Large intestine (tissue), 3 donors: ENCODE measurements at regions not wholly inside any gene's neighbourhood (a gene's known extent, or its start where the extent isn't known, plus 50 kb on each side); places are given as distances from the start of the nearest gene placed in this dataset.

Experiments used
- DNase-seq, 2 donors: peaks; one replicate each; pipeline versions ENCODE4 v3.0.0 to v3.0.0-alpha.2; 2013
- H3K27ac ChIP-seq: one replicate; pipeline ENCODE4 v1.5.1; 2013; ENCODE audit warnings: low read length
- H3K27me3 ChIP-seq: 2 replicates; pipeline ENCODE4 v1.6.1; 2013; ENCODE audit warnings: low read length; ENCODE audit not compliant: control insufficient read depth, insufficient read depth
- H3K36me3 ChIP-seq: 2 replicates; pipeline ENCODE4 v1.6.1; 2013; ENCODE audit warnings: low read length; ENCODE audit not compliant: control insufficient read depth, insufficient read depth
- H3K4me1 ChIP-seq: one replicate; pipeline ENCODE4 v1.6.1; 2013; ENCODE audit warnings: low read length; ENCODE audit not compliant: control insufficient read depth, insufficient read depth
- H3K4me3 ChIP-seq: one replicate; pipeline ENCODE4 v1.5.1; 2013; ENCODE audit warnings: low read length
- H3K9me3 ChIP-seq: one replicate; pipeline ENCODE4 v1.6.1; 2013; ENCODE audit warnings: mild to moderate bottlenecking, low read depth, low read length, moderate library complexity; ENCODE audit not compliant: control insufficient read depth
- WGBS: methylation state at CpG from one replicate; pipeline ENCODE4 v1.1.5; 2013; ENCODE audit warnings: low lambda C conversion rate; ENCODE audit not compliant: insufficient coverage; 5-methylcytosine and 5-hydroxymethylcytosine counted together

DNA sequence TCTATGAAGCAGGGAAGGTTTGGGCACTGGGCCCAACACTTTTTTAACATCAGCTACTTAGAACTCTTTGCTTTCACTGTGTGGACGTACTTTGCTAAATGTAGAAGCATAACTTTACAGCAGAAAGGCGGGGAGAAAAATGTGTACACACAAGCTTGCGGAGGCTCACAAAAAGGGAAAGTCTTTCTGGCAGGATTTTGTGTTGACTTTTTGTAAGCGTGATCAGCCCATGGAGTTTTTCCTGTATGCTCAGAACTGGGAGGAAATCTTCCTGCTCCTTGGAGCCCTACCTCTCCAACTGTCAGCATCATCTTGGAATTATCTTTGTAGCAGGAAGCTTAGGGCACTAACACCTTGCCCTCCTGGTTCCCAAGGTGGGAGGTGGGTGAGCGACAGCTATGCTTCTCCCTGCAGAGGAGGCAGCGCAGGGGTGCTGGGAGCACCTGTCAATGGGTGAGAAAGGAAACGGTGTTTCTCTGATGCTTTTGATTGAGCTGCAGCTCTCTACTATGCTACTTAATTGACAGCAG lies 321.9 kb downstream of the GADD45G start:
- H3K27me3 ChIP-seq: no peaks in the 10 kb centered on the region
- no peak overlapping the region for H3K4me3 ChIP-seq
- H3K36me3 ChIP-seq: no peaks in the 10 kb centered on the region
- peak in 1 of 2 donors; percentile 50 for DNase-seq
- WGBS: no CpG with 5 or more reads among the region's 7 CpGs
- no peaks in the 10 kb centered on the region for H3K9me3 ChIP-seq
- H3K4me1 ChIP-seq: peaks cover 21% of the 10 kb centered on the region
- no peak overlapping the region for H3K27ac ChIP-seq

DNA sequence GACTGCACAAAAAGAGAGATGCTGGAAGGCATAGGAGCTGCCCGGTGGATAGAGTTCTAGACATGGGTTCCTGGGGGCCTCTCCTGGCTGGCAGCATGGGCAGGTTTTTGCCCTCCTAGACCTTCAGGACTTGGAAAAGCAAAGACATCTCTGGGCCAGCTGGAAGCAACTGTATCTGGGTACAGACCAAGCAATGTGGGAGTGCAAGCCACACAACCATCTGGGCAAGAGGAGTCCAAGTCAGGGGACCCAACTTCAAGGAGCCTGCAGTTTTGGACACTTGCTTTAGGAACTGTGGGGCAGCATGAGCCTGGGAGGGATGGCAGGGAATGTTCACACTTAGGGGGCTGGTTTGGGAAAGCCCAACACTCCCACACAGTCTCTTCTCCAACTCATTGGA lies 323.3 kb downstream of the GADD45G start:
- Histone ChIP-seq H3K27me3 (no peaks in the 10 kb centered on the region), H3K4me3 (no peak overlapping the region), H3K36me3 (no peaks in the 10 kb centered on the region), H3K27ac (no peak overlapping the region), H3K4me1 (peaks cover 21% of the 10 kb centered on the region), H3K9me3 (no peaks in the 10 kb centered on the region)
- WGBS: no CpG with 5 or more reads among the region's 1 CpG
- DNase-seq: no peak

DNA sequence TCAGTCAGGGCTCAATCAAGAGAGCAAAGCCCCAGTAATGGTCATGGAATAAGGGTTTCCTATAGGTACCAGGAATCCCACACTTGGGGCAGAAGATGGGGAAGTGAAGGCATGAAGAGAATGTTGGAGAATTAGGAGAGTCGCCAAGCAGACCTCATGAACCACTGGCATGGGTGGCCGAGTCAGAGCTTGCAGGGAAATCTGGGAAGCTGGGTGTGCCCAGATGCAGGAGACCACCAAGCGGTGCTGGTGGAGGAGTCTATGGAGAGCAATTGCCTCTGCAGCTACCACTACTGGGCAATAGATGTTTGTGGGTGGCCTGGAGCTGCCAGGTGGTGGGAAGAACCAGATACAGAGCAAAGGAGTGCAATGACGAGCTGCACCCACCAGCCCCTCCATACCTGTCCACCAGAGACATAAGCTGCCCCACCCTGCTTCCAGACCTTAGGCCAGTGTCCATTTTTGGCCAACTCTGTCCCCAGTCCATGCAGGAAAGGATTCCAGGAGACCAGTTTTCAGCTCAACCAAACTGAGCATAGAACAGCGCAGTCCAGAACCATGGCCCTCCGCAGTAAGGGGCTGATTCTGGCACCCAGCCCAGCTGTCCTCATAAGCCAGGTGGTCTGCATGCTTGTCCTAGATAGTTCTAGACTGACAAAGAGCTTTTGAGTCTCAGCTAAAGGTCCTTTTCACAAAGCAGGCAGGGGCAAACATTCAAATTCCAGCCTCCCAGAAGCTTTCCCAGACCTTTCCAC lies 323.9 kb downstream of the GADD45G start:
- peaks cover 21% of the 10 kb centered on the region for H3K4me1 ChIP-seq
- no peak overlapping the region for H3K4me3 ChIP-seq
- no peak overlapping the region for H3K27ac ChIP-seq
- no peak for DNase-seq
- no peaks in the 10 kb centered on the region for H3K36me3 ChIP-seq
- no peaks in the 10 kb centered on the region for H3K9me3 ChIP-seq
- WGBS: no CpG with 5 or more reads among the region's 6 CpGs
- H3K27me3 ChIP-seq: no peaks in the 10 kb centered on the region

DNA sequence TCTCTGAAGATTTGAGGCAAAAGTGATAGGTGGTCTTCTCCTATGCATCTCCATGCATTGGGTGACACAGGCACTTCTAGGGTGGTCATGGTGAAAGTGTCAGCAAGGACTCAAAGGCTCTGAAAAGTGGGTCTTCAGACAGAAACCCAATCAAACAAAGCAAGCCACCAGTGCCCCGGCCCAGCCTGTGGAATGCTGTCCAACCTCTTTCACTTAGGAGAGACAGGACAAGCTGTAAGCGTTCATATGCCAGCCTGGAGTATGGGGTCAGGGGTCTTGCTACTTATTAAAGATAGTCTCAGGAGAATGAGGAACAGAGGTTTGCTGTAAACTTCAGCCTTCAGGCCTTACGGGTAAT lies 324.5 kb downstream of the GADD45G start:
- H3K9me3 ChIP-seq: no peaks in the 10 kb centered on the region
- no peaks in the 10 kb centered on the region for H3K36me3 ChIP-seq
- H3K27ac ChIP-seq: no peak overlapping the region
- no peaks in the 10 kb centered on the region for H3K27me3 ChIP-seq
- peaks cover 16% of the 10 kb centered on the region for H3K4me1 ChIP-seq
- WGBS: no CpG with 5 or more reads among the region's 3 CpGs
- DNase-seq: peak in 1 of 2 donors; percentile 33
- H3K4me3 ChIP-seq: no peak overlapping the region

DNA sequence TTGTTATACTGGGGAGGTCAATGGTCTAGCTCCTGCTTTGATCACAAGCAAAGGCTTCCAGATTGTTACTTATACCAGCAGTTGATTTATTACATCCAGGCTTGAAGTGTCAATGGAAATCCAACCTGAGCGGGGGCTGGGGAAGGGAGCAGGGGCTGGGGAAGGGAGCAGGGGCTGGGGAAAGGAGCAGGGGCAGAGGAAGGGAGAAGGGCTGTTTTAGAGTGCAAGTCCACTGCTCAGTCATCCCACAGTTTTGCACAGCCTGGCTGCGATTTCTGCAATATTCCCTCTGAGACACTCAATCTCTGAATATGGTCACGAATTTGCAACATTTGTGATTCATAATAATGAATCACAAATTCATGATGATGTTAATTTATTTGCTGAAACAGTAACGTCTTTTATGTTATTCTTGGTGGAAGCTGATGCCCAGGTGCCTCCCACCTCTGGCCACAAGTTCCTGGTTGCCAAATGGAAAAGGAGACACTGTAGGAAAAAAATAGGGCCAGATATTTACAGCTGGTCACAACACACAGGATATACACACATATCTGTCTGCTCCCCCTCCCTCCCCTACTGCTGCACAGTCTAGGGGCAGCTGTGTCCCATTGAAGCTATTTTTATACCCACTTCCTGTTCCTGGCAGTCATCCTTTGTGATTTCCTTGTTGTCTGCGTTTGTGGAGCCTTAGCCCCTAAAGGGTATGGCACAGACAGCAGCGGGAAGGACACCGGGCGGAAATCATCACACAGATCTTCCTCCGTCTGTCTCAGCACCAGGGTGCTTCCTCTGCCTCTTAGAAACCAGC lies 325.1 kb downstream of the GADD45G start:
- H3K27me3 ChIP-seq: no peaks in the 10 kb centered on the region
- H3K4me3 ChIP-seq: no peak overlapping the region
- H3K36me3 ChIP-seq: no peaks in the 10 kb centered on the region
- peak in 1 of 2 donors; percentile 27 for DNase-seq
- H3K9me3 ChIP-seq: no peaks in the 10 kb centered on the region
- H3K4me1 ChIP-seq: peaks cover 14% of the 10 kb centered on the region
- no peak overlapping the region for H3K27ac ChIP-seq
- 100% methylated on average over 1 of the region's 9 CpGs for WGBS

DNA sequence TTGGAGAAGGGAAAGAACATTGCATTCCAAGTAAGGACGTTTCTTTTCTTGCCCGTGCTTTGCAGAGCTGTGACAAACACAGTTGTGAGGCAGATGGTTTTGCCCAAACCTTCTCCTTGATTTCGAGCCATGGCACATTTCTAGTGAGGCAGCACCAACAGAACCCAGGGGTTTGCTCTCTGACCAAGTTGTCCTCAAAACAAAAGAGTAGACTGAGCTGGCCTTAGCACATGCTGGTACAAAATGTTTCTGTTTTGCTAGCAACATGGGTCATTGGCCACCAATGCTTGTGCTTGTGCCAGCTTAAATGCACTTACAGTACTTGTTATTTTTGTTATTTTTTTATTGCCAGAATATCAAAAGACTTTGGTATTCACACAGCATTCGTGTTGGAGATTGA lies 328.8 kb downstream of the GADD45G start:
- H3K27ac ChIP-seq: no peak overlapping the region
- H3K9me3 ChIP-seq: no peaks in the 10 kb centered on the region
- H3K4me3 ChIP-seq: no peak overlapping the region
- peaks cover 9% of the 10 kb centered on the region for H3K4me1 ChIP-seq
- H3K36me3 ChIP-seq: no peaks in the 10 kb centered on the region
- 100% methylated on average over 1 of the region's 4 CpGs for whole genome bisulfite sequencing
- no peak for DNase-seq
- no peaks in the 10 kb centered on the region for H3K27me3 ChIP-seq

DNA sequence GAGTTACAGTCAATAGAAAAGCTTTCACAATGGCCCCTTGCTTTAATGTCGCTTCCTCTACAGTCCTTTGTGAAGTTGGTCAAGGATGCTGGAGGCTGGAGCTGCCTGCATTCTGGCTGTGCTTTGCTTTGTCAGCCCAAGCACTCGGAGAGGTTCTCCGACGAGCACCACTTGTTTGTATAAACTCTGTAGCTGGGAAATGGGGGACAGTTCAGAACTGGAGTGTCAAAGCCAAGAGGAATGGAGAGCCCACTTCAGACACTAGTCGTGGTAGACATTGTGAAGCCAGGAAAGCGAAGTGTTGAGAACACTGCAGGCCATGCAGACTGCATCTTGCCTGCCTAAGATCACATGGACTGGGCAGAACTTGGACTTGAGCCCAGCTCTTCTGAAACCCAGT lies 330.3 kb downstream of the GADD45G start:
- Histone ChIP-seq H3K36me3 (no peaks in the 10 kb centered on the region), H3K9me3 (no peaks in the 10 kb centered on the region), H3K4me3 (no peak overlapping the region), H3K27ac (no peak overlapping the region), H3K27me3 (no peaks in the 10 kb centered on the region), H3K4me1 (peaks cover 2% of the 10 kb centered on the region)
- no peak for DNase-seq
- no CpG with 5 or more reads among the region's 6 CpGs for whole genome bisulfite sequencing

DNA sequence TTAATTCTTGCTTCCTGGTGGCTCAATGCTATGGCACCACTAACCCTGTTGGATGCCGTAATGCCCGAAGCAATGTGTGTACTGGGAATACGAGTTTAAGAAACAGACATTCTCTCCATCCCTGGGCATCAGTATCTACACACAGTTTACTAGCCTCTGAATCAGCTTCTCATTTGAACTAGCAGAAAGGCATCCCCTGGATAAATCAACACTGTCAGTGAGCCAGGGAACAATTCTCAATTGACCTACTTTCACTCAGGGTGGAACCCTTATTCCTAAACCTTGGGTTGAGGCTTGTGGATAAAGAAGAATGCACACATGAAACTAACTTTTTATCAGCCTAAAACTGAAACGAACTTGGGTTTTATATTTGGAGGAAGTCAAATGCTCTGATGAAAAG lies 331.0 kb downstream of the GADD45G start:
- Histone ChIP-seq H3K4me3 (no peak overlapping the region), H3K27ac (no peak overlapping the region), H3K4me1 (no peaks in the 10 kb centered on the region), H3K36me3 (no peaks in the 10 kb centered on the region), H3K9me3 (no peaks in the 10 kb centered on the region), H3K27me3 (no peaks in the 10 kb centered on the region)
- no peak for DNase-seq
- 57% methylated on average over 1 of the region's 4 CpGs for WGBS

DNA sequence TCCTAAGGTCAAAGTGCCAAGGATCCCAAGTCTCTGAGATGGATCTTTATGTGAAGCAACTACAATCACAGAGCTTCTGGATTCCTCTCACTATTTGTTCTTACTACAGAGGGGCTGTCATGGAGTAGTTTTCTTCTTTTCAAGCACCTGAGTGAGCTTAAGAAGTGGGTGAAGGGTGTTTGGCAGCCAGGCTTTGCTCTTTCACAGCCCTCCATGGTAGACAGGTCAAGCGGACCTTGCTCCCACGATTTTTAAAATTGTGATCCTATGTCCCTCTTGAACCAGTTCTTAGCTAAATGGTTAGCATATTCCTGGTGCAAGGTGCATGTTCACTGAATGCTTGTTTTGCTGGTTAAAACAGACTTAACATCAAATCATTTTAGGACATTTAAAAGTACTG lies 332.2 kb downstream of the GADD45G start:
- H3K27me3 ChIP-seq: no peaks in the 10 kb centered on the region
- WGBS: no CpG with 5 or more reads among the region's 2 CpGs
- H3K4me1 ChIP-seq: no peaks in the 10 kb centered on the region
- no peak overlapping the region for H3K4me3 ChIP-seq
- H3K27ac ChIP-seq: no peak overlapping the region
- no peaks in the 10 kb centered on the region for H3K36me3 ChIP-seq
- DNase-seq: no peak
- H3K9me3 ChIP-seq: no peaks in the 10 kb centered on the region

DNA sequence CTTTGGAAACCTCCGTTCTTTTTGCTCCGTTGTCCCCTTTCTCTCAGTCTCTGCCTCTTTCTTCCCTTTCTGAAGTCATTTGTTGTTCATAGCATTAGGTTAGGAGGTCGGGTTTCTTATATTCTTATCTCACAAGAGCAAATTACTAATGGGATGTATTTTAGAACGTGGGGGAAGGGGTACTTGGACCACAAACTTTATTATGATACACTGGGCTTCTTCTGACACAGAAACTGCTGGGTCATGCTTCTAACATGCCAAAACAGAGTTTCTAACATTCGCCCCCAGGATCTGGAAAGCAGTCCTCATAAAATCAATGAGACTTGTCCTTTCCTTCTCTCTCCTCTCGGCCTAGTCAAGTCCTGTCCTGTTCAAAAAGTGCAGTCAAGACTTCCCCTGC lies 334.4 kb downstream of the GADD45G start:
- H3K4me3 ChIP-seq: no peak overlapping the region
- WGBS: no CpG with 5 or more reads among the region's 6 CpGs
- no peak for DNase-seq
- H3K27ac ChIP-seq: no peak overlapping the region
- H3K4me1 ChIP-seq: no peaks in the 10 kb centered on the region
- no peaks in the 10 kb centered on the region for H3K9me3 ChIP-seq
- no peaks in the 10 kb centered on the region for H3K27me3 ChIP-seq
- no peaks in the 10 kb centered on the region for H3K36me3 ChIP-seq
